ENCODE measurements at regions not wholly inside any gene's neighbourhood (a gene's known extent, or its start where the extent isn't known, plus 50 kb on each side); places are given as distances from the start of the nearest gene placed in this dataset.

DNA sequence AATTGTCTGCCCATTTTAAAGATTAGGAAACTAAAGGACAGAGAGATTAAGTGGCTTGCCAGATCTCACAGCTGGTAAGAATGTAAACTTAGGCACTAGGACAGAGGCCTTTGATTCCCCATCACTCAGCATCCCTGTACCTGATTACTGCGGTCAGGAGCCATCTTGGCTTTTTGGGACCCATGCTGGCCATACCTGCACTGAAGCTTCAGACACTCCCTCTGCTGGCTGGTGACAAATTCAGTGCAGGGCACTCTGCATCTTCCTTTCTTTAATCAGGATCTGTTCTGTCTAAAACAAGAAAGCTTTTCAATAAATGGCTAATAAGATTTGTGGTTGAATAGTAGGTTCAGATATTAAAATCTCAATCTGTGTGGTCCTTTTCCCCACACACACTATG, 215.5 kb upstream of the RORB start:
- no peak overlapping the region for H3K4me3 ChIP-seq
- ATAC-seq (peak; percentile 91), DNase-seq (ENCODE audit: low spot score) (peak; percentile 80)
- H2AFZ ChIP-seq: no peak overlapping the region
- peaks cover 4% of the 10 kb centered on the region; the same call in 1 of the 2 replicates for H3K4me1 ChIP-seq (ENCODE audit: insufficient read depth)
- Mint-ChIP-seq H3K27me3 (ENCODE audit: insufficient read depth, low read depth, poor library complexity) (peaks cover 4% of the 10 kb centered on the region), H3K27ac (no peak overlapping the region), H3K36me3 (ENCODE audit: low read depth) (no peaks in the 10 kb centered on the region; the same call in 2 of the 3 replicates), H3K9me3 (peaks cover 3% of the 10 kb centered on the region; the same call in 2 of the 3 replicates), H3K4me1 (peaks cover 6% of the 10 kb centered on the region), H3K4me3 (no peak overlapping the region)
- no peaks in the 10 kb centered on the region for H3F3A ChIP-seq (replicated peaks; ENCODE audit: low read depth)
- TF ChIP-seq ZNF331 (CRISPR knock-in tag; IDR thresholded peaks at IDR 0.05; ENCODE audit: low read depth) (no peak), JUNB (IDR thresholded peaks at IDR 0.05; ENCODE audit: unreplicated experiment) (no peak), REST (IDR thresholded peaks at IDR 0.05; ENCODE audit: unreplicated experiment) (no peak), STAT1 (IDR thresholded peaks at IDR 0.05; ENCODE audit: unreplicated experiment) (no peak), NANOG (IDR thresholded peaks at IDR 0.05; ENCODE audit: borderline replicate concordance) (no peak), EZH2phosphoT487 (IDR thresholded peaks at IDR 0.05; ENCODE audit: unreplicated experiment) (no peak), ZNF114 (CRISPR knock-in tag; IDR thresholded peaks at IDR 0.05) (0 out of 2 replicates have a peak, but pooled peaks have one; percentile 48)
- TF ChIP-seq, protein P1, sequence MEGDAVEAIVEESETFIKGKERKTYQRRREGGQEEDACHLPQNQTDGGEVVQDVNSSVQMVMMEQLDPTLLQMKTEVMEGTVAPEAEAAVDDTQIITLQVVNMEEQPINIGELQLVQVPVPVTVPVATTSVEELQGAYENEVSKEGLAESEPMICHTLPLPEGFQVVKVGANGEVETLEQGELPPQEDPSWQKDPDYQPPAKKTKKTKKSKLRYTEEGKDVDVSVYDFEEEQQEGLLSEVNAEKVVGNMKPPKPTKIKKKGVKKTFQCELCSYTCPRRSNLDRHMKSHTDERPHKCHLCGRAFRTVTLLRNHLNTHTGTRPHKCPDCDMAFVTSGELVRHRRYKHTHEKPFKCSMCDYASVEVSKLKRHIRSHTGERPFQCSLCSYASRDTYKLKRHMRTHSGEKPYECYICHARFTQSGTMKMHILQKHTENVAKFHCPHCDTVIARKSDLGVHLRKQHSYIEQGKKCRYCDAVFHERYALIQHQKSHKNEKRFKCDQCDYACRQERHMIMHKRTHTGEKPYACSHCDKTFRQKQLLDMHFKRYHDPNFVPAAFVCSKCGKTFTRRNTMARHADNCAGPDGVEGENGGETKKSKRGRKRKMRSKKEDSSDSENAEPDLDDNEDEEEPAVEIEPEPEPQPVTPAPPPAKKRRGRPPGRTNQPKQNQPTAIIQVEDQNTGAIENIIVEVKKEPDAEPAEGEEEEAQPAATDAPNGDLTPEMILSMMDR (conservative IDR thresholded peaks at IDR 0.05; ENCODE audit: low read depth in 2 of 2): peak; percentile 73 to 84
- TF ChIP-seq, protein P2, sequence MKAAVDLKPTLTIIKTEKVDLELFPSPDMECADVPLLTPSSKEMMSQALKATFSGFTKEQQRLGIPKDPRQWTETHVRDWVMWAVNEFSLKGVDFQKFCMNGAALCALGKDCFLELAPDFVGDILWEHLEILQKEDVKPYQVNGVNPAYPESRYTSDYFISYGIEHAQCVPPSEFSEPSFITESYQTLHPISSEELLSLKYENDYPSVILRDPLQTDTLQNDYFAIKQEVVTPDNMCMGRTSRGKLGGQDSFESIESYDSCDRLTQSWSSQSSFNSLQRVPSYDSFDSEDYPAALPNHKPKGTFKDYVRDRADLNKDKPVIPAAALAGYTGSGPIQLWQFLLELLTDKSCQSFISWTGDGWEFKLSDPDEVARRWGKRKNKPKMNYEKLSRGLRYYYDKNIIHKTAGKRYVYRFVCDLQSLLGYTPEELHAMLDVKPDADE (IDR thresholded peaks at IDR 0.05): no peak
- no peaks in the 10 kb centered on the region for H3K36me3 ChIP-seq (ENCODE audit: insufficient read depth)
- no peaks in the 10 kb centered on the region for H3K27me3 ChIP-seq (ENCODE audit: insufficient read depth)
- no peak overlapping the region for H3K4me2 ChIP-seq
- no peak overlapping the region for H3K27ac ChIP-seq (ENCODE audit: low read depth)
- H4K20me1 ChIP-seq (replicated peaks; ENCODE audit: insufficient read depth): no peaks in the 10 kb centered on the region
- H3K9me2 ChIP-seq (ENCODE audit: insufficient read depth): no peaks in the 10 kb centered on the region
- H3K79me2 ChIP-seq (replicated peaks; ENCODE audit: insufficient read depth): no peaks in the 10 kb centered on the region
